GM23338 (cell line): ENCODE measurements at regions not wholly inside any gene's neighbourhood (a gene's known extent, or its start where the extent isn't known, plus 50 kb on each side); places are given as distances from the start of the nearest gene placed in this dataset.

ENCODE experiments used
- CTCF ChIP-seq, 2 experiments: fragments of 200-600 bp in 1 of 2; sonication (generic) in 1 of 2; conservative IDR thresholded peaks; 2 replicates each; pipeline versions ENCODE4 v1.5.1 to v1.6.1; 2016 to 2017; ENCODE audit warnings: antibody characterized with exemption in 2 of 2, low read depth in 2 of 2, mild to moderate bottlenecking in 2 of 2, moderate library complexity in 1 of 2
- EZH2phosphoT487 ChIP-seq: fragments of 200-600 bp; sonication (generic); IDR thresholded peaks from one replicate; pipeline ENCODE4 v1.8.1; 2018; ENCODE audit warnings: antibody characterized with exemption; ENCODE audit not compliant: unreplicated experiment
- JUNB ChIP-seq: IDR thresholded peaks from one replicate; pipeline ENCODE4 v1.6.1; 2016; ENCODE audit warnings: antibody characterized with exemption; ENCODE audit not compliant: unreplicated experiment
- POLR2AphosphoS5 ChIP-seq: IDR thresholded peaks from 2 replicates; pipeline ENCODE4 v1.6.1; 2016; ENCODE audit warnings: antibody characterized with exemption, low read depth
- REST ChIP-seq: IDR thresholded peaks from one replicate; pipeline ENCODE4 v1.6.1; 2018; ENCODE audit warnings: antibody characterized with exemption; ENCODE audit not compliant: unreplicated experiment

GRCh38 chr15:77543159-77543882, 89.4 kb downstream of the LINGO1 start:
- peak; percentile 84 to 98 for TF ChIP-seq CTCF (conservative IDR thresholded peaks at IDR 0.05; ENCODE audit: low read depth in 2 of 2)
- TF ChIP-seq EZH2phosphoT487: no peak
- no peak for TF ChIP-seq JUNB
- TF ChIP-seq REST: no peak
- no peak; the same call in 1 of the 2 replicates for TF ChIP-seq POLR2AphosphoS5
